Uterus (tissue), 2 donors: ENCODE measurements at regions not wholly inside any gene's neighbourhood (a gene's known extent, or its start where the extent isn't known, plus 50 kb on each side); places are given as distances from the start of the nearest gene placed in this dataset.

Experiments
- CTCF ChIP-seq, 4 experiments: fragments of 200-600 bp in 2 of 4; fragments of 450-650 bp in 2 of 4; sonication (generic) in 2 of 4; IDR thresholded peaks; one replicate each; pipeline ENCODE4 v1.5.1; 2016 to 2019; ENCODE audit warnings: antibody characterized with exemption in 4 of 4, mild to moderate bottlenecking in 2 of 4, moderate library complexity in 1 of 4
- POLR2A ChIP-seq, 2 donors: fragments of 450-650 bp; IDR thresholded peaks; one replicate each; pipeline ENCODE4 v1.6.1; 2016; ENCODE audit warnings: antibody characterized with exemption in 2 of 2, mild to moderate bottlenecking in 1 of 2, moderate library complexity in 1 of 2

GRCh38 chr21:36214561-36214960 is 57.9 kb downstream of the DOP1B start:
- TF ChIP-seq POLR2A (IDR thresholded peaks at IDR 0.05) (no peak), CTCF (IDR thresholded peaks at IDR 0.05) (no peak)
